ENCODE measurements at regions not wholly inside any gene's neighbourhood (a gene's known extent, or its start where the extent isn't known, plus 50 kb on each side); places are given as distances from the start of the nearest gene placed in this dataset.

GRCh38 chr17:79188048-79188447 is 113.4 kb downstream of the ENGASE start:
- CTCF ChIA-PET, result interaction anchor here (0.9 to 7.9 kb wide), 4 partner anchors 100 to 213 kb away, joined by 3 to 108 read pairs (median 6); no protein-coding TSS in a partner anchor
- no peak for FAIRE-seq
- no peak for DNase-seq (ENCODE audit: low read depth, low spot score)
- H3K9me3 ChIP-seq (replicated peaks; ENCODE audit: control insufficient read depth, insufficient read depth, low read length), result no peaks in the 10 kb centered on the region
- H3K4me3 ChIP-seq (replicated peaks in 1 of 3; ENCODE audit: insufficient read depth in 1 of 3, low read depth in 1 of 3, low read length in 3 of 3), result no peak overlapping the region
- H2AFZ ChIP-seq (ENCODE audit: low read depth, low read length), result no peak overlapping the region
- intact Hi-C loops (cut with micrococcal nuclease), result loop anchor here (2.0 kb wide), 1 partner anchor 205 kb away; no protein-coding TSS in a partner anchor
- no peaks in the 10 kb centered on the region for H4K20me1 ChIP-seq (replicated peaks; ENCODE audit: control insufficient read depth, extremely low read depth, insufficient read depth, low read length)
- TF ChIP-seq FOS (IDR thresholded peaks at IDR 0.05; ENCODE audit: borderline replicate concordance, insufficient read depth, low read length) (no peak), CTCF (IDR thresholded peaks at IDR 0.05; ENCODE audit: extremely low read depth in 1 of 2, insufficient read depth in 1 of 2, low read depth in 1 of 2, low read length in 2 of 2) (peak; percentile 22 to 71)
- no peaks in the 10 kb centered on the region for H3K79me2 ChIP-seq (ENCODE audit: control insufficient read depth, insufficient read depth, low read length)
- H3K4me2 ChIP-seq (ENCODE audit: insufficient read depth, low read length), result no peak overlapping the region
- POLR2A ChIA-PET, result no interaction called here
- no peak overlapping the region for H3K27ac ChIP-seq (ENCODE audit: insufficient read depth, low read depth, low read length)
- peaks cover 9 to 23% of the 10 kb centered on the region in 2 experiments for H3K27me3 ChIP-seq (ENCODE audit: control insufficient read depth in 2 of 2, insufficient read depth in 2 of 2, low read length in 2 of 2)
- H3K36me3 ChIP-seq (ENCODE audit: control insufficient read depth in 2 of 2, extremely low read depth in 1 of 2, insufficient read depth in 2 of 2, low read length in 2 of 2), result no peaks in the 10 kb centered on the region
- H3K4me1 ChIP-seq (ENCODE audit: control insufficient read depth, extremely low read depth, insufficient read depth, low read length), result no peaks in the 10 kb centered on the region
- dilution Hi-C loops (cut with MboI; ENCODE audit: extremely low pct_ligation_motif_present, low sequenced_read_pairs), result no loop called here
- H3K9ac ChIP-seq (replicated peaks; ENCODE audit: extremely low read depth, insufficient read depth, low read length), result no peak overlapping the region
- H3K9me1 ChIP-seq (replicated peaks; ENCODE audit: control insufficient read depth, extremely low read depth, insufficient read depth, low read length), result no peaks in the 10 kb centered on the region
- BruUV-seq (replicated peaks), result no TSS peak

GRCh38 chr17:79187186-79187585 is 112.6 kb downstream of the ENGASE start:
- TF ChIP-seq MAX (IDR thresholded peaks at IDR 0.05; ENCODE audit: insufficient read depth, insufficient read length) (no peak), POLR2A (IDR thresholded peaks at IDR 0.05; ENCODE audit: low read depth, low read length) (no peak), MYC (IDR thresholded peaks at IDR 0.05; ENCODE audit: low read depth, low read length) (no peak), JUN (IDR thresholded peaks at IDR 0.05; ENCODE audit: borderline replicate concordance, insufficient read depth, insufficient read length, low read depth) (no peak), FOS (IDR thresholded peaks at IDR 0.05; ENCODE audit: borderline replicate concordance, insufficient read depth, low read length) (no peak), GATA2 (IDR thresholded peaks at IDR 0.05; ENCODE audit: insufficient read depth, insufficient read length, low read depth, low read length) (no peak), POLR2AphosphoS5 (IDR thresholded peaks at IDR 0.05; ENCODE audit: insufficient read depth, low read depth, low read length) (no peak), CTCF (IDR thresholded peaks at IDR 0.05; ENCODE audit: extremely low read depth in 1 of 2, insufficient read depth in 1 of 2, low read depth in 1 of 2, low read length in 2 of 2) (no peak), EZH2 (IDR thresholded peaks at IDR 0.05; ENCODE audit: borderline replicate concordance, low read depth, low read length, severe bottlenecking) (no peak)
- Histone ChIP-seq H3K9ac (replicated peaks; ENCODE audit: extremely low read depth, insufficient read depth, low read length) (no peak overlapping the region), H3K4me2 (ENCODE audit: insufficient read depth, low read length) (no peak overlapping the region), H3K27me3 (ENCODE audit: control insufficient read depth in 2 of 2, insufficient read depth in 2 of 2, low read length in 2 of 2) (peaks cover 12 to 20% of the 10 kb centered on the region in 2 experiments), H3K9me3 (replicated peaks; ENCODE audit: control insufficient read depth, insufficient read depth, low read length) (no peaks in the 10 kb centered on the region), H4K20me1 (replicated peaks; ENCODE audit: control insufficient read depth, extremely low read depth, insufficient read depth, low read length) (no peaks in the 10 kb centered on the region), H3K36me3 (ENCODE audit: control insufficient read depth in 2 of 2, extremely low read depth in 1 of 2, insufficient read depth in 2 of 2, low read length in 2 of 2) (no peaks in the 10 kb centered on the region), H3K4me3 (replicated peaks in 1 of 3; ENCODE audit: insufficient read depth in 1 of 3, low read depth in 1 of 3, low read length in 3 of 3) (no peak overlapping the region), H3K4me1 (ENCODE audit: control insufficient read depth, extremely low read depth, insufficient read depth, low read length) (no peaks in the 10 kb centered on the region), H3K9me1 (replicated peaks; ENCODE audit: control insufficient read depth, extremely low read depth, insufficient read depth, low read length) (no peaks in the 10 kb centered on the region), H3K79me2 (ENCODE audit: control insufficient read depth, insufficient read depth, low read length) (no peaks in the 10 kb centered on the region), H3K27ac (ENCODE audit: insufficient read depth, low read depth, low read length) (no peak overlapping the region), H2AFZ (ENCODE audit: low read depth, low read length) (no peak overlapping the region)
- ChIA-PET POLR2A (no interaction called here), CTCF (interaction anchor here (1.3 to 7.9 kb wide), 2 partner anchors 201 to 205 kb away, joined by 6 to 108 read pairs; no protein-coding TSS in a partner anchor)
- DNase-seq (ENCODE audit: low read depth, low spot score) (no peak), FAIRE-seq (no peak)
- intact Hi-C loops (cut with micrococcal nuclease), result no loop called here
- no TSS peak for BruUV-seq (replicated peaks)
- dilution Hi-C loops (cut with MboI; ENCODE audit: extremely low pct_ligation_motif_present, low sequenced_read_pairs), result no loop called here
